ENCODE measurements at regions not wholly inside any gene's neighbourhood (a gene's known extent, or its start where the extent isn't known, plus 50 kb on each side); places are given as distances from the start of the nearest gene placed in this dataset.
A peak's percentile ranks its signal among the peaks of the same experiment; 100 is the strongest.

- DNase-seq (no peak), ATAC-seq (no peak)
- Mint-ChIP-seq H3K27ac (no peak overlapping the region), H3K4me1 (no peaks in the 10 kb centered on the region), H3K27me3 (no peaks in the 10 kb centered on the region), H3K36me3 (ENCODE audit: low read depth) (no peaks in the 10 kb centered on the region), H3K4me3 (no peak overlapping the region)
- H3K9me3 ChIP-seq (ENCODE audit: control insufficient read depth, low read length, poor library complexity, severe bottlenecking): no peaks in the 10 kb centered on the region
Observed at GRCh38 chr1:178020968-178021640, 51.2 kb upstream of the SEC16B start.

DNA sequence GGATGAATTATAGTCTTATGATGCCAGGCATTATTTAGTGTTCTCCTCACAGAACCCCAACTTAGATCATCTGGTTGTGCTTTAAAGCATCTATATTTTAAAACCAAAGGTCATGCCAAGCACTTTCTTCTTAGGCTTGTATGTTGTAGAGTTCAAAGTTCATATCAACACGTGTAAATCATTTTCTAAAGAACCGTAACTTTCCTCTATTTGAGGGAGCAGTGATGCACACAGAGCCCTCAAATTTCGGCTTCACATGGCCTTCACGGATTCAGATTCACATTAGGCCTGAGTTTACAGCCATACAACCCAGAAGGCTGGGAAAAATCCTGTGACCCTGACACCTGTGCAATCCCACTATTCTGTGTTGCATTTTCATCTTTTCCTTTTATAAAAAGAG lies 52.1 kb upstream of the SEC16B start:
- no peak overlapping the region for H3K27ac Mint-ChIP-seq
- H3K9me3 ChIP-seq (ENCODE audit: control insufficient read depth, low read length, poor library complexity, severe bottlenecking): no peaks in the 10 kb centered on the region
- no peak overlapping the region for H3K4me3 Mint-ChIP-seq
- no peaks in the 10 kb centered on the region for H3K4me1 Mint-ChIP-seq
- DNase-seq (no peak), ATAC-seq (no peak)
- no peaks in the 10 kb centered on the region for H3K36me3 Mint-ChIP-seq (ENCODE audit: low read depth)
- H3K27me3 Mint-ChIP-seq: no peaks in the 10 kb centered on the region

GRCh38 chr1:178023181-178023618 lies 53.3 kb upstream of the SEC16B start:
- ATAC-seq (no peak), DNase-seq (no peak)
- no peaks in the 10 kb centered on the region for H3K36me3 Mint-ChIP-seq (ENCODE audit: low read depth)
- H3K4me3 Mint-ChIP-seq: no peak overlapping the region
- no peaks in the 10 kb centered on the region for H3K9me3 ChIP-seq (ENCODE audit: control insufficient read depth, low read length, poor library complexity, severe bottlenecking)
- H3K4me1 Mint-ChIP-seq: no peaks in the 10 kb centered on the region
- H3K27ac Mint-ChIP-seq: no peak overlapping the region
- no peaks in the 10 kb centered on the region for H3K27me3 Mint-ChIP-seq

GRCh38 chr1:178024504-178024903 lies 54.6 kb upstream of the SEC16B start:
- Mint-ChIP-seq H3K27ac (no peak overlapping the region), H3K4me3 (no peak overlapping the region), H3K36me3 (ENCODE audit: low read depth) (no peaks in the 10 kb centered on the region), H3K4me1 (no peaks in the 10 kb centered on the region), H3K27me3 (no peaks in the 10 kb centered on the region)
- no peaks in the 10 kb centered on the region for H3K9me3 ChIP-seq (ENCODE audit: control insufficient read depth, low read length, poor library complexity, severe bottlenecking)
- DNase-seq: no peak
- no peak for ATAC-seq

DNA sequence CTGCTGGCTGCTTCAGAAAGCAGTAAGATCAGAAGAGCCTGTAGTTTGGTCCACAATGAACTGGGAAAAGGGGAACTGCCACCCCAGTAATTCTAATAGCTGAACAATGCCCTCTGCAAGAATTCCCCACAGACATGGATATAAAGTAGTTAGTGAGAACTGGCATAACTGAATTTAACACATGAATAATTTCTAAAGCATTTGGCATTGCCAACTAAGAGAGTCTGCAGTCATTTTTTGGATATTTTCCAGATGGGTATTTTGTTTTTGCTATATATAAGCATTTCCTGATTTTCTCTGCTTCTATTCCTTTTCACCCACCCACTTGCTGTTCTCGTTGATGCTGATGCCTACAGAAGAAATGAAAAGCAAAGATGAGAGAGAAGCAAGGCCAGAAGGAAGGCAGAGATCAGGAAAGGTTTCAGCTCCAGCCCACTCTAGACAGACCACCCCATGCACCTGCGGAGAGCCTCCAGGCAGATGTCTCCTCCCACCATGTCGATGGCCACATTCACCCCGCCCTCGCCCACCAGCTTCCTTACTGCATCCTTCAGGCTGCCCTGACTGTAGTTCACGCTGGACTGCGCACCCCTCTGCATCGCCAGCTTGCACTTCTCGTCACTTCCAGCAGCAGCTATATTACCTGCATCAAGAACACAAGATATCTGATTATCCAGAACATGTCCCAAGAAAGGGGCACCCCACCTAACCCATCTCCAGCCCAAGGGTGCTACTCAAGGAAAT lies 55.9 kb upstream of the SEC16B start:
- no peaks in the 10 kb centered on the region for H3K9me3 ChIP-seq (ENCODE audit: control insufficient read depth, low read length, poor library complexity, severe bottlenecking)
- no peak overlapping the region for H3K27ac Mint-ChIP-seq
- H3K27me3 Mint-ChIP-seq: no peaks in the 10 kb centered on the region
- H3K4me3 Mint-ChIP-seq: no peak overlapping the region
- ATAC-seq (no peak), DNase-seq (no peak)
- no peaks in the 10 kb centered on the region for H3K4me1 Mint-ChIP-seq
- H3K36me3 Mint-ChIP-seq (ENCODE audit: low read depth): no peaks in the 10 kb centered on the region

DNA sequence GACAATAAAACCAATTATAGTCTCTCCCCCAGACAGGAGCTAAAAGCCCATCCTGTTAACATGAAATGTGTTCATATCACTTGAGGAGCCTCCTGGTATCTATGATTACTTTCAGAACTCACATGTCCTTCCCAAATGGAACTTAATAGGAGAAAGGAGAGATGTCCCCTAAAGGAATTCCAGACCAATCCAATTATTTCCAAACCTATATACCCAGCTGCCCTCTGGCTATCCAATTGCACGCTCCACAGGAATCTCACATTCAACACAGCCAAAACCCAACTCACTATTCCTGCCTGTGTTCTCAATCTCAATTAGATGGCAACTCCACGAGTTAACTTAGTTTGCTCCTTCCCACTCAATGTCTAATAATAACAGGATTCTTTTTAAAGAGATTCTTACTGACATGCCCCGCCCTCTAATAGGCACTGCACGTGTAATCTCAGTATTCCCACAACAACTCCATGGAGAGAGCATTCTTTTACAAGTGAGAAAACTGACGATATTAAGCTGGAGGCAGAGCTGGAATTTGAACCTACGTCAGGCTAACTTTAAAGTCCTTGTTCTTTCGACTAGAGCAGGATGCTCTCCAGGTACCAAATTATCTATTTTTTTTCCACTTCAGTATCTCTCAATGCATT lies 59.1 kb upstream of the SEC16B start:
- ATAC-seq (no peak), DNase-seq (no peak)
- Mint-ChIP-seq H3K27ac (no peak overlapping the region), H3K4me1 (no peaks in the 10 kb centered on the region), H3K27me3 (no peaks in the 10 kb centered on the region), H3K36me3 (ENCODE audit: low read depth) (no peaks in the 10 kb centered on the region), H3K4me3 (no peak overlapping the region)
- no peaks in the 10 kb centered on the region for H3K9me3 ChIP-seq (ENCODE audit: control insufficient read depth, low read length, poor library complexity, severe bottlenecking)

DNA sequence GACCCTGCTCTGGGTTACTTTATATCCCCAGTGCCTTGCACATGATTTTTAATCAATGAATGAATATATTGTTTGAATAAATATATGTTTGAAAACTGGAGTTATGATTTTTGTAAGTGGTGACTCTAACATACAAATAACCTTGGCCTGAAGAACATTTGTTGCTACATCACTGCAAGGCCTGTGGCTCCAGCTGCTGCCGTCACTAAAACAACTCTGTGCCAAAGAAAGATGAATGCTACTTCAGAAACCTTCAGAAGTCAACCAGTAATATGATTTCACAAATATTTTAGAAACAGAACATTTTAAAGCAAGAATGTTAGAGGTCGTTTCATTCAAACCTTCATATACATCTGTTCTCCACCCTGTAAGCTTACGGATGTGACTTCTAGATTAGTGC lies 60.6 kb upstream of the SEC16B start:
- Mint-ChIP-seq H3K27ac (no peak overlapping the region), H3K36me3 (ENCODE audit: low read depth) (no peaks in the 10 kb centered on the region), H3K27me3 (no peaks in the 10 kb centered on the region), H3K4me3 (no peak overlapping the region), H3K4me1 (no peaks in the 10 kb centered on the region)
- DNase-seq (no peak), ATAC-seq (no peak)
- no peaks in the 10 kb centered on the region for H3K9me3 ChIP-seq (ENCODE audit: control insufficient read depth, low read length, poor library complexity, severe bottlenecking)

- DNase-seq (no peak), ATAC-seq (no peak)
- H3K9me3 ChIP-seq (ENCODE audit: control insufficient read depth, low read length, poor library complexity, severe bottlenecking): no peaks in the 10 kb centered on the region
- no peaks in the 10 kb centered on the region for H3K36me3 Mint-ChIP-seq (ENCODE audit: low read depth)
- H3K4me1 Mint-ChIP-seq: no peaks in the 10 kb centered on the region
- no peak overlapping the region for H3K4me3 Mint-ChIP-seq
- H3K27ac Mint-ChIP-seq: no peak overlapping the region
- H3K27me3 Mint-ChIP-seq: no peaks in the 10 kb centered on the region
Observed at GRCh38 chr1:178031856-178032320, 62.0 kb upstream of the RASAL2 start.

- H3K9me3 ChIP-seq (ENCODE audit: control insufficient read depth, low read length, poor library complexity, severe bottlenecking): no peaks in the 10 kb centered on the region
- Mint-ChIP-seq H3K4me3 (no peak overlapping the region), H3K4me1 (no peaks in the 10 kb centered on the region), H3K36me3 (ENCODE audit: low read depth) (no peaks in the 10 kb centered on the region), H3K27me3 (no peaks in the 10 kb centered on the region), H3K27ac (no peak overlapping the region)
- DNase-seq (no peak), ATAC-seq (no peak)
Observed at GRCh38 chr1:178033019-178033418, 60.9 kb upstream of the RASAL2 start.

DNA sequence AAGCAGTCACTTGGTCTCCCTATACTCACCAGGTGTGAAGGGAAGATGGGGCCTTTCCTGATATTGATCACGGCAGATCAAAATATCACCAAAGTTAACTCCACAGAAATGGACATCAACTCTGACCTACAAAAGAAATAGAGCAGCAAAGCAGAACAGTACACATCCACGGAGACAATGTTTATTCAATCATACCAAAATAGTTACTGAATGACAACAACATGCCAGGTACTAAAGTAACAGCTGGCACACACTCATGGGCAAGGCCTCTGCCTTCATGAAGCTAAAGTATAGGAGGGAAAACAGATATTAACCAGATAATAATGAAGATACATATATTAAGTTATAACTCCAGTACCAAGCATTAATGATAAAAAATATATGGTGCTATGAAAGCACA lies 59.2 kb upstream of the RASAL2 start:
- H3K27me3 Mint-ChIP-seq: no peaks in the 10 kb centered on the region
- H3K27ac Mint-ChIP-seq: no peak overlapping the region
- no peaks in the 10 kb centered on the region for H3K36me3 Mint-ChIP-seq (ENCODE audit: low read depth)
- ATAC-seq: no peak
- H3K4me3 Mint-ChIP-seq: no peak overlapping the region
- no peaks in the 10 kb centered on the region for H3K9me3 ChIP-seq (ENCODE audit: control insufficient read depth, low read length, poor library complexity, severe bottlenecking)
- H3K4me1 Mint-ChIP-seq: no peaks in the 10 kb centered on the region
- DNase-seq: no peak

- DNase-seq: no peak
- Mint-ChIP-seq H3K27me3 (no peaks in the 10 kb centered on the region), H3K27ac (no peak overlapping the region), H3K4me3 (no peak overlapping the region), H3K36me3 (ENCODE audit: low read depth) (no peaks in the 10 kb centered on the region), H3K4me1 (no peaks in the 10 kb centered on the region)
- ATAC-seq: no peak
- no peaks in the 10 kb centered on the region for H3K9me3 ChIP-seq (ENCODE audit: control insufficient read depth, low read length, poor library complexity, severe bottlenecking)
Observed at GRCh38 chr1:178036090-178036489, 57.8 kb upstream of the RASAL2 start.

DNA sequence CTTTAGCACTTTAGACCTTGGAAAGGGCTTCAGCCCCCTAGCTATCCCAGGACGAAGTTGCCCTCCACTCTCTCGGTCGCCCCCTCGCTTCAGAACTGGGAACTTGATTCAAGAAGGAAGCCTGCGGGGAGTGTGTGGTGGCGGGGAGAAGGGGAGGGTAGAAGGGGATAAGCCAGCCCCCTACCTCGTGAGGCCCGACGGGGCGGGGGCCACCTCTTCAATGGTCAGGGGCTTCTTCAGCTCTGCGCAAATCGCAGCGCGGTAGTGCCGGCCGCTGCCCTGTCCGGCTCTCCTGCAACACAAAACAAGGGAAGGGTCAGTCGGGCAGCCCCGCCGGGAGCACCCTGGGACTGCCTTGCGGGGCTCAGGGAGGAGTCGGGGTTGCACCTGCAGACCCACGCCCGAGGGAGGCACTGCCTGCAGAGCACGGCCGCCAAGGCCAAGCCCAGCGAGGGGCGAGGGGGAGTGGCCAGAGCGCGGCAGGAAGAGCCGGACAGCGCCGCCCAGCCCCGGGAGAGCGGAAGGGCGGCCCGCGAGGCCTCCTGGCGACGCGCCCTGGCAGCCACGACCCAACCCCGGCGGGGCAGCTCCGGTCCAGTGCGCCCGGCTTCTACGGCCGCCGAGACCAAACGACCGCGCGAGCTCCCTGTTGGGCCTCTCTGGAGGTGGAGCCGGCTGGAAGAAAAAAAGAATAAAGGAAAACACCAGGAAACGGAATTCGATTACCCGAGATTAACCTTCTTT lies 56.2 kb upstream of the RASAL2 start:
- H3K27me3 Mint-ChIP-seq: no peaks in the 10 kb centered on the region
- H3K4me1 Mint-ChIP-seq: no peaks in the 10 kb centered on the region
- H3K27ac Mint-ChIP-seq: no peak overlapping the region
- DNase-seq: no peak
- H3K4me3 Mint-ChIP-seq: no peak overlapping the region
- no peaks in the 10 kb centered on the region for H3K36me3 Mint-ChIP-seq (ENCODE audit: low read depth)
- no peaks in the 10 kb centered on the region for H3K9me3 ChIP-seq (ENCODE audit: control insufficient read depth, low read length, poor library complexity, severe bottlenecking)
- ATAC-seq: peak; percentile 36

GRCh38 chr1:178038372-178038771 lies 55.5 kb upstream of the RASAL2 start:
- H3K27me3 Mint-ChIP-seq: no peaks in the 10 kb centered on the region
- no peaks in the 10 kb centered on the region for H3K4me1 Mint-ChIP-seq
- no peak for ATAC-seq
- no peak overlapping the region for H3K4me3 Mint-ChIP-seq
- no peak for DNase-seq
- H3K36me3 Mint-ChIP-seq (ENCODE audit: low read depth): no peaks in the 10 kb centered on the region
- H3K9me3 ChIP-seq (ENCODE audit: control insufficient read depth, low read length, poor library complexity, severe bottlenecking): no peaks in the 10 kb centered on the region
- H3K27ac Mint-ChIP-seq: no peak overlapping the region

Measured in T-helper 17 cell (primary cell).